CD14-positive monocyte (primary cell): ENCODE measurements at regions not wholly inside any gene's neighbourhood (a gene's known extent, or its start where the extent isn't known, plus 50 kb on each side); places are given as distances from the start of the nearest gene placed in this dataset.

Experiments
- DNase-seq, 3 donors: peaks; one replicate each; pipeline ENCODE4 v3.0.0-alpha.2; 2011 to 2022
- H2AFZ ChIP-seq: 2 replicates; pipeline ENCODE4 v1.6.0; 2012; ENCODE audit warnings: mild to moderate bottlenecking, low read depth, low read length, inconsistent platforms; ENCODE audit not compliant: insufficient read depth, poor library complexity, severe bottlenecking
- H3K27ac ChIP-seq, 2 donors: 1 replicate in 1 of 2; 2 replicates in 1 of 2; pipeline ENCODE4 v1.5.1; 2012 to 2013; ENCODE audit warnings: low read length in 2 of 2, control low read depth in 1 of 2, inconsistent platforms in 1 of 2, low read depth in 1 of 2, mild to moderate bottlenecking in 1 of 2
- H3K27me3 ChIP-seq, 2 donors: one replicate each; pipeline versions ENCODE4 v1.6.0 to v1.6.1; 2011 to 2013; ENCODE audit warnings: low read length in 2 of 2; ENCODE audit not compliant: control insufficient read depth in 2 of 2, insufficient read depth in 2 of 2
- H3K36me3 ChIP-seq, 2 donors: replicated peaks in 1 of 2; 1 replicate in 1 of 2; 2 replicates in 1 of 2; pipeline versions ENCODE4 v1.5.1 to v1.6.1; 2012 to 2013; ENCODE audit warnings: low read length in 2 of 2, control low read depth in 1 of 2, inconsistent platforms in 1 of 2, mild to moderate bottlenecking in 1 of 2; ENCODE audit not compliant: insufficient read depth in 2 of 2, control insufficient read depth in 1 of 2
- H3K4me1 ChIP-seq, 2 donors: 1 replicate in 1 of 2; 2 replicates in 1 of 2; pipeline versions ENCODE4 v1.5.1 to v1.6.1; 2012 to 2013; ENCODE audit warnings: low read length in 2 of 2, control low read depth in 1 of 2, inconsistent platforms in 1 of 2, mild to moderate bottlenecking in 1 of 2, moderate library complexity in 1 of 2; ENCODE audit not compliant: insufficient read depth in 2 of 2, control insufficient read depth in 1 of 2
- H3K4me2 ChIP-seq: replicated peaks from 2 replicates; pipeline ENCODE3; 2012; ENCODE audit warnings: low read length, moderate library complexity, mild to moderate bottlenecking; ENCODE audit not compliant: poor library complexity, severe bottlenecking; ENCODE audit errors: extremely low read depth
- H3K4me3 ChIP-seq, 3 experiments: fragments of 200-600 bp in 1 of 3; sonication (generic) in 1 of 3; replicated peaks in 1 of 3; 1 replicate in 2 of 3; 2 replicates in 1 of 3; pipeline ENCODE4 v1.5.1; 2011 to 2013; ENCODE audit warnings: low read length in 3 of 3, mild to moderate bottlenecking in 3 of 3, control low read depth in 2 of 3, low read depth in 2 of 3, inconsistent platforms in 1 of 3, moderate library complexity in 1 of 3
- H3K79me2 ChIP-seq: 2 replicates; pipeline ENCODE4 v1.6.0; 2012; ENCODE audit warnings: mild to moderate bottlenecking, control low read depth, inconsistent platforms, low read length, moderate library complexity; ENCODE audit not compliant: insufficient read depth
- H3K9ac ChIP-seq: 2 replicates; pipeline ENCODE4 v1.6.0; 2017; ENCODE audit warnings: low read length, mild to moderate bottlenecking; ENCODE audit not compliant: insufficient read depth, poor library complexity, severe bottlenecking
- H3K9me3 ChIP-seq, 2 donors: replicated peaks in 1 of 2; 1 replicate in 1 of 2; 2 replicates in 1 of 2; pipeline versions ENCODE4 v1.5.1 to v1.6.1; 2012 to 2013; ENCODE audit warnings: low read length in 2 of 2, control low read depth in 1 of 2; ENCODE audit not compliant: control insufficient read depth in 1 of 2, insufficient read depth in 1 of 2
- H4K20me1 ChIP-seq: 2 replicates; pipeline ENCODE4 v1.6.0; 2012; ENCODE audit warnings: mild to moderate bottlenecking, low read length, control low read depth, moderate library complexity; ENCODE audit not compliant: insufficient read depth
- H3K27ac Mint-ChIP-seq, 7 donors: one replicate each; pipeline ENCODE4 v1.8.0; 2020; ENCODE audit warnings: mild to moderate bottlenecking in 7 of 7, mixed read lengths in 7 of 7, moderate library complexity in 6 of 7, inconsistent platforms in 2 of 7
- H3K27me3 Mint-ChIP-seq, 3 donors: one replicate each; pipeline ENCODE4 v1.8.0; 2021 to 2022; ENCODE audit warnings: low read depth in 3 of 3, mild to moderate bottlenecking in 3 of 3, mixed read lengths in 3 of 3, moderate library complexity in 3 of 3, inconsistent platforms in 1 of 3
- H3K36me3 Mint-ChIP-seq, 2 donors: one replicate each; pipeline ENCODE4 v1.8.0; 2020; ENCODE audit warnings: mixed read lengths in 2 of 2, inconsistent platforms in 1 of 2, mild to moderate bottlenecking in 1 of 2
- H3K4me1 Mint-ChIP-seq: one replicate; pipeline ENCODE4 v1.8.0; 2020; ENCODE audit warnings: mild to moderate bottlenecking, mixed read lengths
- H3K4me3 Mint-ChIP-seq, 2 donors: one replicate each; pipeline ENCODE4 v1.8.0; 2020; ENCODE audit warnings: mild to moderate bottlenecking in 2 of 2, mixed read lengths in 2 of 2, moderate library complexity in 1 of 2
- H3K9me3 Mint-ChIP-seq, 7 donors: one replicate each; pipeline ENCODE4 v1.8.0; 2020 to 2022; ENCODE audit warnings: mixed read lengths in 7 of 7, mild to moderate bottlenecking in 6 of 7, moderate library complexity in 6 of 7, inconsistent platforms in 2 of 7
- WGBS: methylation state at CpG from one replicate; pipeline ENCODE4 v1.1.5; 2013; ENCODE audit warnings: missing lambda C conversion rate; ENCODE audit not compliant: insufficient coverage; 5-methylcytosine and 5-hydroxymethylcytosine counted together
- intact Hi-C, 2 donors: fragments of 100-400 bp; cut with micrococcal nuclease; formaldehyde crosslinking; loops; one replicate each; pipeline versions ENCODE4 v1.15.0 to v1.15.1; 2023
- TF ChIP-seq, protein P1 (sequence below): fragments of 200-600 bp; IDR thresholded peaks from one replicate; pipeline ENCODE4 v1.8.0; 2022; ENCODE audit warnings: antibody characterized with exemption, mild to moderate bottlenecking

DNA sequence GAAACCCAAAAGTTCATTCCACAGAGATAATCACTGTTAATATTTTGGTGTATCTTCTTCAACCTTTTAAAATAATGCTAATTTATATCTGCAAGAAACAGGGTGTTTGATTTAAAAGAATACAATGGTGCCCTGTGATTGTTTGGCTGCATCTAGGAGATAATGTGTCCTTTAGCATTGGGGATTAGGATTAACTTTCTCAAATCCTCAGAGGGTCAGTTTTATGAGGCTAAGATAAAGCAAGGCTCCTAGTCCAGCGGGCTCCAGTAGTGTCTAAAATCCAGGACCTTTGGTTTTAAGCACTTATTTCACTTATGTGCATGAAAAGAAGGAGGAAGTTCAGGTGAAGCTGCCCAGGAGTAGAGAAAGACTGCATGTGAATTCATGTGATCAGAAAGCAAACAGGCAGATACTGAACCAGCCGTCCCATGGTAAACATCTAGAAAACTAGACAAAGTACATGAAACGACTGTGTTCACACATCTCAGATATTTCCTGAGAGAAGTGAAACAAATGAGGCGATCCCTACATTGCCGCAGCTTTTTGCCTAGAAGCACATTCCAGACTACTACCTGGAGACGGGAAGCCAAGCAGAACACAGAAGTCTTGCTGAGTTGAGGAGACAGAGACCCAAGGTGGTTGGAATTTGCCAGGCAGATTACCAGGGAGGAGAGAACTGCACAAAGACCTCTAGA lies 129.1 kb upstream of the MAX start:
- intact Hi-C loops, result no loop called here
- no peaks in the 10 kb centered on the region for H3K9me3 Mint-ChIP-seq
- WGBS, result 55% methylated on average over 3 of the region's 6 CpGs
- H3K79me2 ChIP-seq, result no peaks in the 10 kb centered on the region
- no peaks in the 10 kb centered on the region for H3K9me3 ChIP-seq
- H3K36me3 Mint-ChIP-seq, result peaks cover 0 to 3% of the 10 kb centered on the region in 2 donors
- no peaks in the 10 kb centered on the region for H4K20me1 ChIP-seq
- no peak overlapping the region for H3K4me2 ChIP-seq
- DNase-seq, result no peak
- H3K4me1 ChIP-seq, result peaks cover 8 to 10% of the 10 kb centered on the region in 2 donors
- H3K27me3 Mint-ChIP-seq, result peaks cover 2 to 6% (median 3%) of the 10 kb centered on the region in 3 donors
- no peak overlapping the region for H3K4me3 ChIP-seq
- no peak overlapping the region for H3K27ac Mint-ChIP-seq
- peaks cover 16% of the 10 kb centered on the region for H3K4me1 Mint-ChIP-seq
- peak overlapping the region; percentile 35 for H2AFZ ChIP-seq
- H3K36me3 ChIP-seq, result no peaks in the 10 kb centered on the region
- no peaks in the 10 kb centered on the region for H3K27me3 ChIP-seq
- H3K4me3 Mint-ChIP-seq, result no peak overlapping the region
- H3K27ac ChIP-seq, result no peak overlapping the region
- TF ChIP-seq, protein P1, sequence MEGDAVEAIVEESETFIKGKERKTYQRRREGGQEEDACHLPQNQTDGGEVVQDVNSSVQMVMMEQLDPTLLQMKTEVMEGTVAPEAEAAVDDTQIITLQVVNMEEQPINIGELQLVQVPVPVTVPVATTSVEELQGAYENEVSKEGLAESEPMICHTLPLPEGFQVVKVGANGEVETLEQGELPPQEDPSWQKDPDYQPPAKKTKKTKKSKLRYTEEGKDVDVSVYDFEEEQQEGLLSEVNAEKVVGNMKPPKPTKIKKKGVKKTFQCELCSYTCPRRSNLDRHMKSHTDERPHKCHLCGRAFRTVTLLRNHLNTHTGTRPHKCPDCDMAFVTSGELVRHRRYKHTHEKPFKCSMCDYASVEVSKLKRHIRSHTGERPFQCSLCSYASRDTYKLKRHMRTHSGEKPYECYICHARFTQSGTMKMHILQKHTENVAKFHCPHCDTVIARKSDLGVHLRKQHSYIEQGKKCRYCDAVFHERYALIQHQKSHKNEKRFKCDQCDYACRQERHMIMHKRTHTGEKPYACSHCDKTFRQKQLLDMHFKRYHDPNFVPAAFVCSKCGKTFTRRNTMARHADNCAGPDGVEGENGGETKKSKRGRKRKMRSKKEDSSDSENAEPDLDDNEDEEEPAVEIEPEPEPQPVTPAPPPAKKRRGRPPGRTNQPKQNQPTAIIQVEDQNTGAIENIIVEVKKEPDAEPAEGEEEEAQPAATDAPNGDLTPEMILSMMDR, result no peak
- H3K9ac ChIP-seq, result no peak overlapping the region

DNA sequence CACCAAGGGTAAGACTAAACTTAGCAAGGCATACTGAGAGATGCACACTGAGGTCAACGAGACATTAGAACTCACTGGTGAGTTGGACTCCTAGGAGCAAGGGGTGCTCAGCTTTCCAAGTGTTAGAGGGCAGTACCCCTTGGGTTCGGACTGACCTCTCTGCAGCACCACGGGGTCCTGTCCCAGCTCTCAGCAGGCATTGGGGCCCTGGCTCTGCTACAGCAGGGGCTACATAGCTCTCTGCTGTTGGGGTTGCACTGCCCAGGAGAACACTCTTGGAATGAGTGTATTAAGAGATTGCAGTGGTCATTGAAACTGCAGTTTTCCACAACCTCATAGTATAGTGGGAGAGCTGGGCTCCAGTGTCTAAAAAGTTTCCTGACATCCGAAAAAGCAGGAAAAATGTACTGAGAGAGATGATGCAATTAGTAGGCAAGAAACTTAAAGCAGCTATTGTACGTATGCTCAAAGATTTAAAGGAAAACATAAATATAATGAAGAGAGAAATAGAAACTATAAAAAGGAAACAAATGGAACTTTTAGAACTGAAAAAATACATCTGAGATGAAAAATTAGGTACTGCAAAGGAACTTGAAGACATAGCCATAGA lies 132.5 kb upstream of the MAX start:
- Histone ChIP-seq H3K27ac (no peak overlapping the region), H3K4me3 (no peak overlapping the region), H3K4me1 (peaks cover 5% of the 10 kb centered on the region in 2 donors), H3K36me3 (no peaks in the 10 kb centered on the region), H3K4me2 (no peak overlapping the region), H3K79me2 (no peaks in the 10 kb centered on the region), H3K9me3 (no peaks in the 10 kb centered on the region), H3K9ac (no peak overlapping the region), H3K27me3 (no peaks in the 10 kb centered on the region), H4K20me1 (no peaks in the 10 kb centered on the region), H2AFZ (no peak overlapping the region)
- no peak overlapping the region for H3K27ac Mint-ChIP-seq
- H3K27me3 Mint-ChIP-seq, result peaks cover 3 to 9% (median 4%) of the 10 kb centered on the region in 3 donors
- no peak for DNase-seq
- H3K36me3 Mint-ChIP-seq, result peaks cover 0 to 3% of the 10 kb centered on the region in 2 donors
- H3K4me1 Mint-ChIP-seq, result peaks cover 20% of the 10 kb centered on the region
- intact Hi-C loops, result no loop called here
- 87% methylated on average over 3 of the region's 5 CpGs for WGBS
- TF ChIP-seq, protein P1, result no peak
- H3K4me3 Mint-ChIP-seq, result no peak overlapping the region
- no peaks in the 10 kb centered on the region for H3K9me3 Mint-ChIP-seq
